ENCODE measurements at regions not wholly inside any gene's neighbourhood (a gene's known extent, or its start where the extent isn't known, plus 50 kb on each side); places are given as distances from the start of the nearest gene placed in this dataset.

DNA sequence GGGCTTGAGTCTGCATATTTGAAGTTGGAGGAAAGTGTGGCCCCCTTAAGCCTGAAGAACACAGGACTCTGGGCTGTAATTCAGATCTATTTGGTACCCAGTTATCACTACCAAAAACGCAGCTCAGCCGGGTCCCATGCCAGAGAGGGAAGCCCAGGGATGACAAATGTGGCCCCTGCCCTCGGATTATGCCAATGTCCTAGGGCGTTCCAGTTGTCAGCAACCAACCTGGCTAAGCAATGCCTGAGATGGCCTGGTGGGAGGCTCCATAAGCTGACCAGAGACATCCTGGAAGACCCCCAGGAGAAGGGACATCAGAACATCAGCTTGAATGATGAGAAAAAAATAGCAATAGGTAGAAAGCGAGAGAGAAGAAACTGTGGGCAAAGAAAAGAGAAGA, 79.6 kb upstream of the UQCRFS1 start:
- TF ChIP-seq, protein P1, sequence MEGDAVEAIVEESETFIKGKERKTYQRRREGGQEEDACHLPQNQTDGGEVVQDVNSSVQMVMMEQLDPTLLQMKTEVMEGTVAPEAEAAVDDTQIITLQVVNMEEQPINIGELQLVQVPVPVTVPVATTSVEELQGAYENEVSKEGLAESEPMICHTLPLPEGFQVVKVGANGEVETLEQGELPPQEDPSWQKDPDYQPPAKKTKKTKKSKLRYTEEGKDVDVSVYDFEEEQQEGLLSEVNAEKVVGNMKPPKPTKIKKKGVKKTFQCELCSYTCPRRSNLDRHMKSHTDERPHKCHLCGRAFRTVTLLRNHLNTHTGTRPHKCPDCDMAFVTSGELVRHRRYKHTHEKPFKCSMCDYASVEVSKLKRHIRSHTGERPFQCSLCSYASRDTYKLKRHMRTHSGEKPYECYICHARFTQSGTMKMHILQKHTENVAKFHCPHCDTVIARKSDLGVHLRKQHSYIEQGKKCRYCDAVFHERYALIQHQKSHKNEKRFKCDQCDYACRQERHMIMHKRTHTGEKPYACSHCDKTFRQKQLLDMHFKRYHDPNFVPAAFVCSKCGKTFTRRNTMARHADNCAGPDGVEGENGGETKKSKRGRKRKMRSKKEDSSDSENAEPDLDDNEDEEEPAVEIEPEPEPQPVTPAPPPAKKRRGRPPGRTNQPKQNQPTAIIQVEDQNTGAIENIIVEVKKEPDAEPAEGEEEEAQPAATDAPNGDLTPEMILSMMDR (IDR thresholded peaks at IDR 0.05; ENCODE audit: low read depth, low read length) = no peak
- no peak for TF ChIP-seq EZH2phosphoT487 (IDR thresholded peaks at IDR 0.05; ENCODE audit: low read depth)
